Muscle of back (tissue), 3 donors: ENCODE measurements at regions not wholly inside any gene's neighbourhood (a gene's known extent, or its start where the extent isn't known, plus 50 kb on each side); places are given as distances from the start of the nearest gene placed in this dataset.
"Not testable (repeated sequence)": the region's sequence is repeated elsewhere in the genome, so short reads cannot be mapped to it uniquely, and the experiment has no call there.

Experiments used
- DNase-seq, 3 donors: peaks; one replicate each; pipeline versions ENCODE4 v3.0.0 to v3.0.0-alpha.2; 2013

- DNase-seq: no peak
Observed at GRCh38 chr4:170599894-170600293, 510.1 kb upstream of the AADAT start.

DNA sequence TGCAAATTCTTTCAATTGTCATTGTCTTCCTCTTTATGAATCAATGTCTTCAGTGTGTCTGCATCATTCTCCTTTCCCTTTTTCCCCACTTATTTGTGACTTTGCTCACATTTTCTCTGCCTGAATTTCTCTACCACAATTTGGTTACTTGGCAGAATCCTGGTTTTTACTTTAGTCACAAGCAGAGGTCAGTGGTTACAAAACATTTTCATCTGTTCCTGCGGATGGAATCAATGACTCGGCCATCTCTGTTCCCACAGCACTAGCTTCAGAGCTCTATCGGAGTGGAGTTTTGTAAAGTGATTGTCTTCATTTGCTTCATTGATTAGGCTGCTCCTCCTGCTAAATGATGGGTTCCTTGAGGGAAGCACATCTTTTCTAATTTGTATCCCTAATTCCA, 501.3 kb upstream of the AADAT start:
- no peak for DNase-seq

GRCh38 chr4:170589597-170590191, 499.9 kb upstream of the AADAT start:
- peak in 1 of 3 donors; percentile 9 for DNase-seq

DNA sequence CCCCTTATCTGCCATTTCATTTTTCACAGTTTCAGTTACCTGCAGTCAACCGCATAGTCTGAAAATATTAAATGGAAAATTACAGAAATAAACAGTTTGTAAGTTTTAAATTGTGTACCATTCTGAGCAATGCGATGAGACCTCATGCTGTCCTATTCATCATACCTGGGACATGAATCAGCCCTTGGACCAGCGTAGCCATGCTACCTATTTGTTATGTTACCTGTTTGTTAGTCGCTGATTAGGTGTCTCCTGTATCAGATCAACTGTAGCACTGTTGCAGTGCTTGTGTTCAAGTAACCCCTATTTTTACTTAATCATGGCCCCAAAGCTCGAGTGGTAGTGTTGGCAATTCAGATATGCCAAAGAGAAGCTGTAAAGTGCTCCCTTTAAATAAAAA, 492.2 kb upstream of the AADAT start:
- DNase-seq: no peak

DNA sequence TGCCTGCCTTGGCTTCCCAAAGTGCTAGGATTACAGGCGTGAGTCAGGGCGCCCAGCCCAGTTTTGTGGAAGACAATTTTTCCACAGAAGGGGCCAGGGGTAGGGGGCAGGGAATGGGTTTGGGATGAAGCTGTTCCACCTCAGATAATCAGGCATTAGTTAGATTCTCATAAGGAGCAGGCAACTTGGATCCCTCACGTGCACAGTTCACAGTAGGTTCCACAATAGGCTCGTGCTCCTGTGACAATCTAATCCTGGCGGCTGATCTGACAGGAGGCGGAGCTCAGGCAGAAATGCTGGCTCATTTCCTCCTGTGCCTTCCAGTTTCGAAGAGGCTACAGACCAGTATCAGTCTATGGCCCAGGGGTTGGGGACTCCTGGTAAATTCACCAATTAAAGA, 491.6 kb upstream of the AADAT start:
- no peak for DNase-seq

GRCh38 chr4:170580651-170581050, 490.9 kb upstream of the AADAT start:
- no peak for DNase-seq

GRCh38 chr4:170538821-170539473, 449.2 kb upstream of the AADAT start:
- DNase-seq: no peak

GRCh38 chr4:170529748-170530722, 440.3 kb upstream of the AADAT start:
- peak in 1 of 3 donors; percentile 2 for DNase-seq

- peak in 1 of 3 donors; percentile 0 for DNase-seq
Observed at GRCh38 chr4:170526471-170526870, 436.7 kb upstream of the AADAT start.

- DNase-seq: no peak
Observed at GRCh38 chr4:170522427-170522970, 432.7 kb upstream of the AADAT start.

DNA sequence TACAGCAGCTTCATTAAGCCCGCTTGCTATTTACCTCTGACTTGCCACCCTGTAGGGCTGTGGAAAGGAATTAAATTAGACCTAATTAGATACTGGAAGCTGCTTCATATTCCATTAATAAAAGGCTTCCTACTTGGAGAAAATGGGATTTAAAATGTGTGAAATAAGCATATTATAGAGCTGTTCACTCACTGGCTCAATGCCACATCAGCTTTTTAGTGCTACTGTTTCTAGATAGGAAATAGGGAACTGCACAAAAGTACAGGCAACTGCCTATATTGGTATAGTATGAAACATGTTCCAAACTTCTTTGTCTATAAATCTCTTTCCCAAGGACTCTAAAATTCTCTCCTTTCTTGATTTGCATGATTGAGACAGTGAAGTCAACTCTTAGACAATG, 407.9 kb upstream of the AADAT start:
- DNase-seq: peak in 1 of 3 donors; percentile 4

GRCh38 chr4:170497112-170497511, 407.4 kb upstream of the AADAT start:
- peak in 1 of 3 donors; percentile 3 for DNase-seq

DNA sequence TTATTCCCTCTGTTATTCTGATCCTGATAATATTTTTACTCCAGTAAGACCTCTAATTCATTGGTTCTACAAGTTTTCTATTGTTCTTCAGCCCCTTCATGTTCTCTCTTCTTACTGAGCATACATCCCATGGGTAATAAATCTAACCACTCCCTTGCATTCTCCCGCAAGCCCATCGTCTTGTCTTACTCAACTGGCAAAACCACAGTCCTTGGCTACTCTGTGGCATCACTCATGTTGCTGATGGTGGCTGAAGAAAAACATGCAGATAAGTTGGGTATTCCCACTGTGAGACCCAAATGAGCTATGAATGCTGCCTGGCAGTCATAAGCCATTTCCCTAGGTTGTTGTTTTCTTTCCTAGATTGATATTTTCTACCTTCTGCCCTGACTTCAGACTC, 402.2 kb upstream of the AADAT start:
- DNase-seq: no peak

GRCh38 chr4:170476351-170476750, 386.6 kb upstream of the AADAT start:
- DNase-seq: no peak

DNA sequence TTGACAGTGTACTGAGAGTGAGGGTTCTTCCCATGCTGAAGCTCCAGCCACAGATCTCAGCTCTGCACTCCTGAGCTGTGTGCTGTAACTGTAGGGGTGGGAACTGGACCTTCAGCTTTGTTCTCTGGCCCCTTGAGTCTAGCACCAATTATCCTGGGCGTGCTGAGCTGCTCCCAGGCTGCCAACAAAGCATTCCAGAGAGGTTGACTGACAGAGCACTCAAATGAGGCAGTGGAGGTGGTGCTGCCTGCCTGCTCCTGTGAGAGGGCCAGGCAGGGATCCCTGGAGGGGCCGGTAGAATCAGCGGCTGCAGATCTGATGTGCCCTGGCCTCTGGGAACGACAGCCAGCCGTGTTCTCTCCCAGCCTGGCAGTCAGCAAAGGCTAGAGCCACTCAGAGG, 375.7 kb upstream of the AADAT start:
- no peak for DNase-seq

DNA sequence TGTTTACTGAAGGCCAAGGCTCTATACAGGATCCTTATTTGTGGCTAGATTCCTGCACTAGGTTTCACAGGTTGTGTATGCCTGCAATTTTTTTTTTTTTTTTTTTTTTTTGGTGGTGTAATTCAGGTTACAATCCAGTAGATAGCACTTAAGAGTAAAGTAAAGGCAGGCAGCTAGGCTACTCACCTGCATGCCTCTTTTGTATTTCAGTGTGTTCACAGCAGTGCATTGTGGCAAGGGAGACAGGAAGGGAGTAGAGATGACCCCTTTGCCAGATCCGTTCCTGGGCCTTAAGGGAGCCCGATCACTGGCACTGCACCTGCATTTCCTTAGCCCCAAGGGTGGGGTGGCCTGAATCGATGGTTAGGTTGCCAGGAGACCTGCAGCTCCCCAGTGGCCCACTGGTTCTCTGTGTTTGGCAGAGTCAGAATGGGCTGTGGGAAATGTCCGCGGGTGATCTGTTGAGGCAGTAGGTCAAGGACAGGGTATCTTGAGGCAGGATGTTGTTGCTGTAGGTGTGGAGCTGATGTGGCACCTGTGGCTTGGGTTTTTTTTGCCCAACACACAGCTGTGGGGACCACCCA, 374.9 kb upstream of the AADAT start:
- no peak for DNase-seq

DNA sequence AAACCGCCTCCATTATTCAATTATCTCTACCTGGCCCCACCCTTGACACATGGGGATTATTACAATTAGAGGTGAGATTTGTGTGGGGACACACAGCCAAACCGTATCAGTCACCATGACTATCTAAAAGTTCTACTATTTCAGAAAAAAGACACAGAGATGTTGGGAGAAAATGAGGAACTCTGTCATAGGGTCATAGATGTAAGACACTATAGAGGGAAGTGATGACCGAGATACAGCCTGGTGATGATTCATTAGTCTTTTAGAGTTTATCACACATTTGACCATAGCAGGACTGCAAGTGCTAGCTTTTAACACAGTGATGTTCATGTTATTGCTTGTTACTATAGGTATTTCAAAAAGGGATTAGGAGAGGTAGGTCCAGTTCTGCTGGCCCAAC, 357.0 kb upstream of the AADAT start:
- DNase-seq: no peak

DNA sequence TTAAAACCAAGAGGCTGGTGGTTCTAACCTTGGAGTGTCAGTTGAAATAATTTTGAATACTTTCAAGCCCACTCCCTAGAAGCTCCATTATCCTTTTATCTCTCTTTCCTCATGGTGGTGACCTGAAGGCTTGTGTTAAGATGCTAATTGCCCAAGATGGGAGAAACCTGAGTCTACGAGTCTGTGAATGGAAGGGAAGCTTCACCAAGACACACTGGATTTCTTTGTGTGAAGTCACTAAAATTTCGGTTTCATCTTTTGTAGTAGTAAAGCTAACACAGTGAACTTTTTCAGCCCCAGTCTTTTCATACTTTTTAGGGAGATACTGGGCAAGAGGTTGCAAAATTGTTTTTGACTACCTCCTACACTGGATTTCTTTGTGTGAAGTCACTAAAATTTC, 351.4 kb upstream of the AADAT start:
- DNase-seq: not testable (repeated sequence)

- no peak for DNase-seq
Observed at GRCh38 chr4:170428929-170429328, 339.2 kb upstream of the AADAT start.

DNA sequence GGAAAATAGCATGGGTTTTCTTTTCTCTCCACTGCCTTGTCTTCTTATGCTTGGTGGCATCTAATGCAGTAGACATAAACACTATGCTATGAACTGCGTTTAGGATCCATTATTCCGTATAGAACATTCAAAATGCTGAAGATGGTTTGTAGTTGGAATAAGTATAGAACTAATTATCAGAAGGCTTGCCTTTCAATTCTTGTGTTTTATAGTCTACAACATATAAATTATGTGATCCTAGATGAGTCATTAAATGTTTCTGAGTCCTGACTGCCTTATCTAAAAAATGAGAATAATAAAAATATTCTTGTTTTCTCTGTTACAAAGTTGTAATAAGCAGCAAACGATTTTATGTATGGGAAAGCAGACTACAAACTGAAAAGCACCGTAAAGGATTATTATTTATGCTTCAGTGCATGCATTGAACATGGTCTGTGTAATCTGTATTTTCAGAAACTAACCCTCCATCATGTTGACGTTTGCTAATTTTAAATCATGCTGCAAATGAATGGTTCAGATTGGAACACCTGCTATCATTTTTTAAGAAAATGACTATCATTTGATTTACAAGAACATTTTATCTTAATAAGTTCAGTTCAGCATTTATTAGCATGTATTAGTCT, 335.9 kb upstream of the AADAT start:
- DNase-seq: no peak

DNA sequence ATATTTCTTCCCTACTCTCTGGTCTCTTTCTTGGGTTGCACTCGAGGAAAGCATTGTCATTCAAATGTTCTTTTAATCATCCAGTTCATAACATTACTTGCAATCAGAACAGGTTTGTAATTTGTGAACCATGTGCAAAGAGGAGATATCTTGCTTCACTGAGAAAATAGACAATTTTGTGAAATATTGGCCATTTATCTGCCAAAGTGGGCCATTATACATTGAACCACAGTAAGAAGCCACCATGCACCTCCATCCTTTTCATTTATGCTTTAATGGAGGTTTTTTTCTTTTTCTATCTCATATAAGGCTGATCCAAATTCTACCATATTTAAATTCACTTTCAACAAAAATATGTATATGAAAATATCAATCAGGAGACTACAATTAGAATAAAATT, 335.3 kb upstream of the AADAT start:
- DNase-seq: no peak

DNA sequence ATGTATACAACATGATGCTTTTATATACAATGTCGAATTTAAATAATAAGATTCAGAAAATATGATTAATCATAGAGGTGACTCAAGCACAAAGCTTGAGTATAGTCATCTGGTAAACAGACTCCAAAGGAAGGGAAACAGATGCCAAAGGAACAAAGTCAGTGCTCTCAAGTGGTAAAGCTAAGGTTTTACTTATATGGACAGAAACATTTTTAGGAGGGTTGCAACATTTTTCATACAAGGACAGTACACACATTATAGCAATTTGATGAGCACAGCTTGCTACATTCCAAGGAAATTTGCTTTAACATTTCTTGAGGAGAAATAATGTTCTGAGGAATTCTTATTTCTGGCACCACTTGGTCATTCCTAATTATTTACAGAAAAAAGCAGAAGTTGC, 333.4 kb upstream of the AADAT start:
- DNase-seq: peak in 1 of 3 donors; percentile 80
